ENCODE measurements at regions not wholly inside any gene's neighbourhood (a gene's known extent, or its start where the extent isn't known, plus 50 kb on each side); places are given as distances from the start of the nearest gene placed in this dataset.
"Not testable (repeated sequence)": the region's sequence is repeated elsewhere in the genome, so short reads cannot be mapped to it uniquely, and the experiment has no call there.

DNA sequence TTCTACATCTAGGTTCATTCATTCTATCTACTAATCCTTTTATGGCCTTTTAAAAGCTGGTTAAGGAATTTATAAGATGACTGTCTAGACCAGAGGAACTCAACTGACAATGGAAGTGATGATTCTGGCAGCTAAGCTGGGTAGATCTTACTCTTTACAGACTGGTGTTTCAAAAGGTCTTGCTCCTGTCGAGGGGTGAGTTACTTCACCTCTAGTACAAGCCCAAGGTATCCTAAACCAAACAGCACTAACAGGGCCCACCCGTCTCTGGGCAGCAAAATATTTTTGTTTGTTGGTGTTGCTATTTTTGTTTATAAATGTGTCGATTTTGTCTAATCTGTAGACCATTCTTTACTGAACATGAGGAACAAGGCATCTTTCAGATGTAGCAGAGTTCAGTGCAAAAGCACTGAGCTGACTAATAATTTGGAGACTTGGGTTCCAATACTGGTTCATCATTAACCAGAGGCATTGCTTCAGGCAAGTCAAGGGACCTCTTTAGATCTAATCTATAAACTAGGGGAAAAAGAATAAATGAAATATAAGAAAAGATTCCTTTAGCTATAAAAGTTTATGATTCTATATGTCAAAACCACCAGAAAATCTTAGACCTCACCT lies 90.3 kb upstream of the FRG1 start:
- no peak for DNase-seq

DNA sequence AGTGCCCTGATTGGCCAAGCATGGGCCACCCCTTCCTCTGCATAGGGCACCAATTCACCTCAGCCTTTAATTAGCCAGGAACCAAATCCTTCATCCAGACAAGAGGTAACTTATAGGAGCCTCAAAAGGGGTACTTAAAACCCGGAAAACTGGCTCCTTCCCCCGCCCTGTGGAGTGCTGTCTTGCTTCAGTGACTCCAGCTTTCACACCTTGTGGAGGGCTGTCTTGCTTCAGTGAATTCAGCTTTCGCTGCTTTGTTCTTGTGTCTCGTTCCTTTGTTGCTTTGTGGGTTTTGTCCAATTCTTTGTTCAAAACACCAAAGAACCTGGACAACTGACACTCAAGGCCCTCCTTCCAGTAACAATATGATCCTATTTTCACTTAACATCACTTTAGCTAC lies 82.2 kb upstream of the FRG1 start:
- no peak for DNase-seq

DNA sequence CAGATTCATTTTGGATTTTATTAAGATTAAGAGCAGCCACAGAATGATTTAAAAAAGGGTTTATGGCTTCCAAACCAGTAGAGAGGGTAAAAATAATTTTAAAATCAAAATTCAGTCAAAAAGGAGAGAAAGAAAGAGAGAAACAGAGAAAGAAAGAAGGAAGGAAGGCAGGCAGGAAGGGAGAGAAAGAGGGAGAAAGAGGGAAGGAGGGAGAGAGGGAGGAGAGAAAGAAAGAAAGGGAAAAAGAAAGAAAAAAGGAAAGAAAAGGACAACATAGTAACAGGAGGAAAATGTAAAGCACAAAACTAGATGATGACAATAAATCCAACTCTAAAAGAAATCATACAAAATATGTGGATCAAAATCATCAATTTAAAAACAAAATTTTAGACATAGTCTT lies 79.6 kb upstream of the FRG1 start:
- DNase-seq, result no peak

DNA sequence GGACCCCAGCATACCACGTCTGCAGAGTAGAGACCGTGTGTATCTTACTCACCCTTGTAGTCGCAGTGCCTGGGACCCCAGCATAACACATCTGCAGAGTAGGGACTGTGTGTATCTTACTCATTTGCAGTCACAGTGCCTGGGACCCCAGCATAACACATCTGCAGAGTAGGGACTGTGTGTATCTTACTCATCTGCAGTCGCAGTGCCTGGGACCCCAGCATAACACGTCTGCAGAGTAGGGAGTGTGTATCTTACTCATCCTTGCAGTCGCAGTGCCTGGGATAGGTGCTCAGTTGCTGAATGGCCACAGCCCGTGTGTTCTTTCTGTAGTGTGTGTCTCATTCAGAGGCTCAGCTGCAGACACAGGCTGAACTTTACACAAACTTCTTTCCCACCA lies 71.4 kb upstream of the FRG1 start:
- no peak for DNase-seq

DNA sequence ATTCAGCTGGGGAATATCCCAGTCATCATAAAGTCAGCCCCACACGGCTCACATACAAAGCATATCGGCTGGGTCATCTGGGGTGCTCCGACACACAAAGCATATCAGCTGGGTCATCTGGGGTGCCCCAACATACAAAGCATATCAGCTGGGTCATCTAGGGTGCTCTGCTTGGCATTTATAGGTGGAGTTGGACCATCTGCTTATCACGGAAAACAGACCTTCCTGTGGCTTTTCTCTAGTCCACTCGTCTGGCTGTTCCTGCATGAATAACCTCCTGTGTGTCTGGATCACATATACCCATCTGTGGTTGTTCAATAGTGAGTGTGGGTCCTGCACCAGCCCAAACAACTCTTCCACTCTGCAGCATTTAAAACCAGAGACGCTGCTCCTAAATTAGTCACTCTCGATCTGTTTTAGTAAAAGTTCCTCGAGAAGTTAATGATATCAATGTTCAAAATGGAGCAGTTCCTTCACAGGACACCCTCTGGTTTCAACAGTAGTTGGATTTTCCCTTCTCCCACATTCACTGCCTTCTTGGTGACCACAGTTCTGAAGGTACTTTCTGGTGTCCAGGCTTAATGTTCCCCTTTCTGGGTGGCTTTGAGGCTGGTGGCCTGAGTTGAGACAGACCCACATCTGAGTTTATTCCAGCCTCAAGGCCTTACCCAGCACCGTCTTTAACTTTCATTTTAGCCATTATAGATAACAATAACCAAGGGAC lies 70.0 kb upstream of the FRG1 start:
- no peak for DNase-seq

DNA sequence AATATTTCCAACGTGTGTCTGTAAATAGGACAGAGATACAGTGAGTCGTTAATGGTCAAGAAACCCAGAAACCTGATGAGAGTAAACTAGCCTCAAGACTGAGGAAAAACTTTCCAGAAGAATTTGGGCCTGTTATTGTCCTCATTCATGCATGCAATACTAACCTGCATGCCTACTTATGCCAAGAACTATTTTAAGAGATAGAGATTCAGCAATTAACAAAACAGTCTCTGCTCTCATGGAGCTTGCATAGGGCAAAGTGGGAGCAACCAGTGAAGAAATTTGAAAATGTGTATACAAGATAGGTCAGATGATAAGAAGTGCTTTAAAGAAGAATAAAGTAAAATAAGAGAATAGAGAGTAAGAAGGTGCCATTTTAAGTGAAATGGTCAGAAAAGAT lies 66.1 kb upstream of the FRG1 start:
- no peak for DNase-seq

DNA sequence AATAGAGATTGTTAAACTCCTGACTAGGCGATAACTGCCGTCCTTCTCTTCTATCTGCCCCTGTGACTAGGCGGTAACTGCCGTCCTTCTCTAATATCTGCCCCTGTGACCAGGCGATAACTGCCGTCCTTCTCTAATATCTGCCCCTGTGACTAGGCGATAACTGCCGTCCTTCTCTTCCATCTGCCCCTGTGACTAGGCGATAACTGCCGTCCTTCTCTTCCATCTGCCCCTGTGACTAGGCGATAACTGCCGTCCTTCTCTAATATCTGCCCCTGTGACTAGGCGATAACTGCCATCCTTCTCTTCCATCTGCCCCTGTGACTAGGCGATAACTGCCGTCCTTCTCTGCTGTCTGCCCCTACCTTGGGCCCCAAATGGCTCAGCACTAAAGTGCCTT lies 59.5 kb upstream of the FRG1 start:
- DNase-seq, result not testable (repeated sequence)

DNA sequence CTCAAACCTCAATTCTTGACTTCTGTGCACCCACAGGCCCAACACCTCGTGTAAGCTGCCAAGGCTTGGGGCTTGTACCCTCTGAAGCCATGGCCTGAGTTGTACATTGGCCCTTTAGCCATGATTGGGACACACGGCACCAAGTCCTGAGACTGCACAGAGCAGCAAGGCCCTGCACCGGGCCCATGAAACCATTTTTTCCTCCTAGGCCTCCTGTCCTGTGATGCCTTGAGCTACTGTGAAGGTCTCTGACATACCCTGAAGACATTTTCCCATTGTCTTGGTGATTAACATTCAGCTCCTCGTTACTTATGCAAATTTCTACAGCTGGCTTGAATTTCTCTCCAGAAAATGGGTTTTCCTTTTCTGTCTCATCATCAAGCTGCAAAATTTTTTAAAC lies 52.3 kb upstream of the FRG1 start:
- not testable (repeated sequence) for DNase-seq

All from hypothalamus (tissue), 51 donors.